Gastroesophageal sphincter (tissue), 3 donors: ENCODE measurements at regions not wholly inside any gene's neighbourhood (a gene's known extent, or its start where the extent isn't known, plus 50 kb on each side); places are given as distances from the start of the nearest gene placed in this dataset.

Experiments
- EP300 ChIP-seq: sonication (generic); formaldehyde crosslinking; IDR thresholded peaks from one replicate; pipeline ENCODE4 v1.6.1; 2017; ENCODE audit warnings: antibody characterized with exemption, mild to moderate bottlenecking
- POLR2A ChIP-seq, 2 donors: fragments of 450-650 bp; IDR thresholded peaks; one replicate each; pipeline ENCODE4 v1.6.1; 2017; ENCODE audit warnings: antibody characterized with exemption in 2 of 2, mild to moderate bottlenecking in 2 of 2, moderate library complexity in 1 of 2
- POLR2AphosphoS5 ChIP-seq: sonication (generic); formaldehyde crosslinking; IDR thresholded peaks from one replicate; pipeline ENCODE4 v1.6.1; 2017; ENCODE audit warnings: antibody characterized with exemption
- TF ChIP-seq, protein P1 (sequence below), 4 experiments: fragments of 200-600 bp in 2 of 4; fragments of 450-650 bp in 2 of 4; sonication (generic) in 1 of 4; IDR thresholded peaks; one replicate each; pipeline ENCODE4 v1.5.1; 2017 to 2019; ENCODE audit warnings: antibody characterized with exemption in 4 of 4, mild to moderate bottlenecking in 2 of 4, moderate library complexity in 2 of 4

DNA sequence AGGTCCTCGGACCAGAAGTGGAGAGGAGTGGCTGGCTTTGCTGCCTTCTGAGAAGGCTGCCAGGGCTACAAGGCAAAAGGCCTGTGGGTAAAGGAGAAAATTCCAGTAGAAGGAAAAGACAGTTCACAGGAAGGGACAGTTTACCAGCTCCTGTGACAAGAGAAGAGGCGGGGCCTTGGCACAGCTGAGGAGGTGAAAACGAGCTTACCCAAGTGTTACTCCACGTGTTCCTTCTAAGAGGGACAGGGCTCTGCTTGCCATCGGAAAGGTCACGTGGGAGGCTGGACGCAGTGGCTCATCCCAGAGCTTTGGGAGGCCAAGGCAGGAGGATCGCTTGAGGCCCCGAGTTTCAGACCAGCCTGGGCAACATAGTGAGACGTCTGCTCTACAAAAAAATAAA lies 129.4 kb upstream of the ZNF746 start:
- TF ChIP-seq POLR2AphosphoS5 (no peak), EP300 (no peak), POLR2A (IDR thresholded peaks at IDR 0.05) (no peak)
- TF ChIP-seq, protein P1, sequence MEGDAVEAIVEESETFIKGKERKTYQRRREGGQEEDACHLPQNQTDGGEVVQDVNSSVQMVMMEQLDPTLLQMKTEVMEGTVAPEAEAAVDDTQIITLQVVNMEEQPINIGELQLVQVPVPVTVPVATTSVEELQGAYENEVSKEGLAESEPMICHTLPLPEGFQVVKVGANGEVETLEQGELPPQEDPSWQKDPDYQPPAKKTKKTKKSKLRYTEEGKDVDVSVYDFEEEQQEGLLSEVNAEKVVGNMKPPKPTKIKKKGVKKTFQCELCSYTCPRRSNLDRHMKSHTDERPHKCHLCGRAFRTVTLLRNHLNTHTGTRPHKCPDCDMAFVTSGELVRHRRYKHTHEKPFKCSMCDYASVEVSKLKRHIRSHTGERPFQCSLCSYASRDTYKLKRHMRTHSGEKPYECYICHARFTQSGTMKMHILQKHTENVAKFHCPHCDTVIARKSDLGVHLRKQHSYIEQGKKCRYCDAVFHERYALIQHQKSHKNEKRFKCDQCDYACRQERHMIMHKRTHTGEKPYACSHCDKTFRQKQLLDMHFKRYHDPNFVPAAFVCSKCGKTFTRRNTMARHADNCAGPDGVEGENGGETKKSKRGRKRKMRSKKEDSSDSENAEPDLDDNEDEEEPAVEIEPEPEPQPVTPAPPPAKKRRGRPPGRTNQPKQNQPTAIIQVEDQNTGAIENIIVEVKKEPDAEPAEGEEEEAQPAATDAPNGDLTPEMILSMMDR (IDR thresholded peaks at IDR 0.05): no peak
